Head of caudate nucleus (tissue), 42 donors: ENCODE measurements at regions not wholly inside any gene's neighbourhood (a gene's known extent, or its start where the extent isn't known, plus 50 kb on each side); places are given as distances from the start of the nearest gene placed in this dataset.
"Not testable (repeated sequence)": the region's sequence is repeated elsewhere in the genome, so short reads cannot be mapped to it uniquely, and the experiment has no call there.

ENCODE experiments used
- DNase-seq, 42 donors: peaks; one replicate each; pipeline versions ENCODE4 v3.0.0 to v3.0.0-alpha.2; 2020 to 2021; ENCODE audit warnings: mixed read lengths in 7 of 42
- intact Hi-C: fragments of 100-400 bp; cut with DNase I; formaldehyde crosslinking; loops from one replicate; pipeline ENCODE4 v1.15.0; 2022

GRCh38 chr21:21957490-21957889, 959.3 kb downstream of the NCAM2 start:
- no peak for DNase-seq
- intact Hi-C loops = no loop called here

- no peak for DNase-seq
- intact Hi-C loops = no loop called here
Observed at GRCh38 chr21:21963911-21964310, 965.7 kb downstream of the NCAM2 start.

GRCh38 chr21:21968810-21969209, 970.6 kb downstream of the NCAM2 start:
- DNase-seq = no peak
- intact Hi-C loops = no loop called here

- no peak for DNase-seq
- intact Hi-C loops = no loop called here
Observed at GRCh38 chr21:21969211-21969610, 971.0 kb downstream of the NCAM2 start.

- intact Hi-C loops = no loop called here
- DNase-seq = no peak
Observed at GRCh38 chr21:21971384-21971783, 973.2 kb downstream of the NCAM2 start.

GRCh38 chr21:21973806-21974205, 975.6 kb downstream of the NCAM2 start:
- intact Hi-C loops = no loop called here
- no peak for DNase-seq

GRCh38 chr21:21996891-21997290, 998.7 kb downstream of the NCAM2 start:
- no peak for DNase-seq
- intact Hi-C loops = no loop called here

GRCh38 chr21:21997390-21998333, 999.5 kb downstream of the NCAM2 start:
- no peak for DNase-seq
- intact Hi-C loops = no loop called here

GRCh38 chr21:22019766-22020165, 1021.6 kb downstream of the NCAM2 start:
- no peak for DNase-seq
- intact Hi-C loops = no loop called here

- intact Hi-C loops = no loop called here
- DNase-seq = no peak
Observed at GRCh38 chr21:22020221-22020620, 1022.0 kb downstream of the NCAM2 start.

GRCh38 chr21:22023896-22024295, 1025.7 kb downstream of the NCAM2 start:
- DNase-seq, intact Hi-C loops: not testable (repeated sequence)

- no peak for DNase-seq
- intact Hi-C loops = no loop called here
Observed at GRCh38 chr21:22044431-22044830, 1046.2 kb downstream of the NCAM2 start.

GRCh38 chr21:22046576-22046975, 1048.4 kb downstream of the NCAM2 start:
- DNase-seq = no peak
- intact Hi-C loops = no loop called here

- intact Hi-C loops = no loop called here
- no peak for DNase-seq
Observed at GRCh38 chr21:22056904-22057303, 1058.7 kb downstream of the NCAM2 start.

GRCh38 chr21:22062472-22063139, 1064.4 kb downstream of the NCAM2 start:
- intact Hi-C loops = no loop called here
- DNase-seq = no peak

GRCh38 chr21:22063140-22063539, 1064.9 kb downstream of the NCAM2 start:
- intact Hi-C loops = no loop called here
- DNase-seq = no peak

GRCh38 chr21:22076471-22076870, 1078.3 kb downstream of the NCAM2 start:
- no peak for DNase-seq
- intact Hi-C loops = no loop called here

GRCh38 chr21:22083899-22084298, 1085.7 kb downstream of the NCAM2 start:
- DNase-seq = no peak
- intact Hi-C loops = no loop called here

- intact Hi-C loops = no loop called here
- no peak for DNase-seq
Observed at GRCh38 chr21:22096314-22096713, 1098.1 kb downstream of the NCAM2 start.

- intact Hi-C loops = no loop called here
- no peak for DNase-seq
Observed at GRCh38 chr21:22106720-22107410, 1108.7 kb downstream of the NCAM2 start.
